ENCODE measurements at regions not wholly inside any gene's neighbourhood (a gene's known extent, or its start where the extent isn't known, plus 50 kb on each side); places are given as distances from the start of the nearest gene placed in this dataset.
"Not testable (repeated sequence)": the region's sequence is repeated elsewhere in the genome, so short reads cannot be mapped to it uniquely, and the experiment has no call there.

GRCh38 chr2:87199228-87199627 is 177.6 kb upstream of the PLGLB1 start:
- CTCF ChIA-PET; H3K36me3 ChIP-seq (ENCODE audit: control insufficient read depth in 4 of 4, insufficient read depth in 4 of 4, low read length in 3 of 4); H3K27me3 ChIP-seq (replicated peaks in 2 of 5; ENCODE audit: control insufficient read depth in 4 of 5, insufficient read depth in 5 of 5, low read length in 4 of 5); DNase-seq; H3K4me3 ChIP-seq (ENCODE audit: control insufficient read depth in 1 of 7, extremely low read depth in 1 of 7, insufficient read depth in 4 of 7, low read depth in 2 of 7, low read length in 6 of 7); POLR2A ChIA-PET; H3K4me1 ChIP-seq (ENCODE audit: control extremely low read depth in 1 of 4, control insufficient read depth in 4 of 4, insufficient read depth in 4 of 4, low read length in 3 of 4); H3K27ac ChIP-seq (ENCODE audit: insufficient read depth in 1 of 2, low read depth in 1 of 2, low read length in 2 of 2, poor library complexity in 1 of 2, severe bottlenecking in 2 of 2); H3K9me3 ChIP-seq (ENCODE audit: control extremely low read depth in 1 of 5, control insufficient read depth in 4 of 5, insufficient read depth in 2 of 5, low read depth in 1 of 5, low read length in 4 of 5): not testable (repeated sequence)
- no CpG with 5 or more reads among the region's 9 CpGs for WGBS (ENCODE audit: insufficient coverage)

GRCh38 chr2:87204569-87205147 is 183.0 kb upstream of the PLGLB1 start:
- H3K27me3 ChIP-seq (replicated peaks in 2 of 5; ENCODE audit: control insufficient read depth in 4 of 5, insufficient read depth in 5 of 5, low read length in 4 of 5); H3K4me3 ChIP-seq (ENCODE audit: control insufficient read depth in 1 of 7, extremely low read depth in 1 of 7, insufficient read depth in 4 of 7, low read depth in 2 of 7, low read length in 6 of 7); DNase-seq; H3K4me1 ChIP-seq (ENCODE audit: control extremely low read depth in 1 of 4, control insufficient read depth in 4 of 4, insufficient read depth in 4 of 4, low read length in 3 of 4); CTCF ChIA-PET; POLR2A ChIA-PET; H3K36me3 ChIP-seq (ENCODE audit: control insufficient read depth in 4 of 4, insufficient read depth in 4 of 4, low read length in 3 of 4); H3K9me3 ChIP-seq (ENCODE audit: control extremely low read depth in 1 of 5, control insufficient read depth in 4 of 5, insufficient read depth in 2 of 5, low read depth in 1 of 5, low read length in 4 of 5); H3K27ac ChIP-seq (ENCODE audit: insufficient read depth in 1 of 2, low read depth in 1 of 2, low read length in 2 of 2, poor library complexity in 1 of 2, severe bottlenecking in 2 of 2): not testable (repeated sequence)
- WGBS (ENCODE audit: insufficient coverage), result no CpG with 5 or more reads among the region's 8 CpGs

GRCh38 chr2:87212938-87213337 is 191.3 kb upstream of the PLGLB1 start:
- POLR2A ChIA-PET; H3K9me3 ChIP-seq (ENCODE audit: control extremely low read depth in 1 of 5, control insufficient read depth in 4 of 5, insufficient read depth in 2 of 5, low read depth in 1 of 5, low read length in 4 of 5); H3K36me3 ChIP-seq (ENCODE audit: control insufficient read depth in 4 of 4, insufficient read depth in 4 of 4, low read length in 3 of 4); H3K27me3 ChIP-seq (replicated peaks in 2 of 5; ENCODE audit: control insufficient read depth in 4 of 5, insufficient read depth in 5 of 5, low read length in 4 of 5); CTCF ChIA-PET; H3K27ac ChIP-seq (ENCODE audit: insufficient read depth in 1 of 2, low read depth in 1 of 2, low read length in 2 of 2, poor library complexity in 1 of 2, severe bottlenecking in 2 of 2); DNase-seq; H3K4me1 ChIP-seq (ENCODE audit: control extremely low read depth in 1 of 4, control insufficient read depth in 4 of 4, insufficient read depth in 4 of 4, low read length in 3 of 4); H3K4me3 ChIP-seq (ENCODE audit: control insufficient read depth in 1 of 7, extremely low read depth in 1 of 7, insufficient read depth in 4 of 7, low read depth in 2 of 7, low read length in 6 of 7): not testable (repeated sequence)
- no CpG with 5 or more reads among the region's 3 CpGs for WGBS (ENCODE audit: insufficient coverage)

GRCh38 chr2:87217005-87217404 is 195.4 kb upstream of the PLGLB1 start:
- H3K27me3 ChIP-seq (replicated peaks in 2 of 5; ENCODE audit: control insufficient read depth in 4 of 5, insufficient read depth in 5 of 5, low read length in 4 of 5); H3K4me1 ChIP-seq (ENCODE audit: control extremely low read depth in 1 of 4, control insufficient read depth in 4 of 4, insufficient read depth in 4 of 4, low read length in 3 of 4); DNase-seq; POLR2A ChIA-PET; H3K4me3 ChIP-seq (ENCODE audit: control insufficient read depth in 1 of 7, extremely low read depth in 1 of 7, insufficient read depth in 4 of 7, low read depth in 2 of 7, low read length in 6 of 7); H3K36me3 ChIP-seq (ENCODE audit: control insufficient read depth in 4 of 4, insufficient read depth in 4 of 4, low read length in 3 of 4); H3K27ac ChIP-seq (ENCODE audit: insufficient read depth in 1 of 2, low read depth in 1 of 2, low read length in 2 of 2, poor library complexity in 1 of 2, severe bottlenecking in 2 of 2); H3K9me3 ChIP-seq (ENCODE audit: control extremely low read depth in 1 of 5, control insufficient read depth in 4 of 5, insufficient read depth in 2 of 5, low read depth in 1 of 5, low read length in 4 of 5); CTCF ChIA-PET: not testable (repeated sequence)
- no CpG with 5 or more reads among the region's 4 CpGs for WGBS (ENCODE audit: insufficient coverage)

- H3K4me1 ChIP-seq (ENCODE audit: control extremely low read depth in 1 of 4, control insufficient read depth in 4 of 4, insufficient read depth in 4 of 4, low read length in 3 of 4); DNase-seq: not testable (repeated sequence)
- WGBS (ENCODE audit: insufficient coverage), result 40% methylated on average over 1 of the region's 21 CpGs
These were observed 196.2 kb upstream of the PLGLB1 start for GRCh38 chr2:87217741-87218410.

GRCh38 chr2:87220651-87221050 is 199.0 kb upstream of the PLGLB1 start:
- CTCF ChIA-PET, result not testable (repeated sequence)

More at GRCh38 chr2:87217741-87218410, 196.2 kb upstream of the PLGLB1 start:
- H3K36me3 ChIP-seq (ENCODE audit: control insufficient read depth in 4 of 4, insufficient read depth in 4 of 4, low read length in 3 of 4); CTCF ChIA-PET; H3K27me3 ChIP-seq (replicated peaks in 2 of 5; ENCODE audit: control insufficient read depth in 4 of 5, insufficient read depth in 5 of 5, low read length in 4 of 5); H3K27ac ChIP-seq (ENCODE audit: insufficient read depth in 1 of 2, low read depth in 1 of 2, low read length in 2 of 2, poor library complexity in 1 of 2, severe bottlenecking in 2 of 2); POLR2A ChIA-PET; H3K9me3 ChIP-seq (ENCODE audit: control extremely low read depth in 1 of 5, control insufficient read depth in 4 of 5, insufficient read depth in 2 of 5, low read depth in 1 of 5, low read length in 4 of 5); H3K4me3 ChIP-seq (ENCODE audit: control insufficient read depth in 1 of 7, extremely low read depth in 1 of 7, insufficient read depth in 4 of 7, low read depth in 2 of 7, low read length in 6 of 7): not testable (repeated sequence)

GRCh38 chr2:87222131-87222530 is 200.5 kb upstream of the PLGLB1 start:
- H3K27ac ChIP-seq (ENCODE audit: insufficient read depth in 1 of 2, low read depth in 1 of 2, low read length in 2 of 2, poor library complexity in 1 of 2, severe bottlenecking in 2 of 2); H3K4me3 ChIP-seq (ENCODE audit: control insufficient read depth in 1 of 7, extremely low read depth in 1 of 7, insufficient read depth in 4 of 7, low read depth in 2 of 7, low read length in 6 of 7); H3K4me1 ChIP-seq (ENCODE audit: control extremely low read depth in 1 of 4, control insufficient read depth in 4 of 4, insufficient read depth in 4 of 4, low read length in 3 of 4); H3K9me3 ChIP-seq (ENCODE audit: control extremely low read depth in 1 of 5, control insufficient read depth in 4 of 5, insufficient read depth in 2 of 5, low read depth in 1 of 5, low read length in 4 of 5); POLR2A ChIA-PET; H3K27me3 ChIP-seq (replicated peaks in 2 of 5; ENCODE audit: control insufficient read depth in 4 of 5, insufficient read depth in 5 of 5, low read length in 4 of 5); CTCF ChIA-PET; DNase-seq; H3K36me3 ChIP-seq (ENCODE audit: control insufficient read depth in 4 of 4, insufficient read depth in 4 of 4, low read length in 3 of 4): not testable (repeated sequence)
- 93% methylated on average over 5 of the region's 7 CpGs for WGBS (ENCODE audit: insufficient coverage)

More at GRCh38 chr2:87220651-87221050, 199.0 kb upstream of the PLGLB1 start:
- H3K4me3 ChIP-seq (ENCODE audit: control insufficient read depth in 1 of 7, extremely low read depth in 1 of 7, insufficient read depth in 4 of 7, low read depth in 2 of 7, low read length in 6 of 7); H3K4me1 ChIP-seq (ENCODE audit: control extremely low read depth in 1 of 4, control insufficient read depth in 4 of 4, insufficient read depth in 4 of 4, low read length in 3 of 4); H3K27me3 ChIP-seq (replicated peaks in 2 of 5; ENCODE audit: control insufficient read depth in 4 of 5, insufficient read depth in 5 of 5, low read length in 4 of 5); H3K9me3 ChIP-seq (ENCODE audit: control extremely low read depth in 1 of 5, control insufficient read depth in 4 of 5, insufficient read depth in 2 of 5, low read depth in 1 of 5, low read length in 4 of 5); H3K36me3 ChIP-seq (ENCODE audit: control insufficient read depth in 4 of 4, insufficient read depth in 4 of 4, low read length in 3 of 4); DNase-seq; POLR2A ChIA-PET; H3K27ac ChIP-seq (ENCODE audit: insufficient read depth in 1 of 2, low read depth in 1 of 2, low read length in 2 of 2, poor library complexity in 1 of 2, severe bottlenecking in 2 of 2): not testable (repeated sequence)
- WGBS (ENCODE audit: insufficient coverage), result 93% methylated on average over 3 of the region's 9 CpGs
